Gastroesophageal sphincter (tissue), 4 donors: ENCODE measurements at regions not wholly inside any gene's neighbourhood (a gene's known extent, or its start where the extent isn't known, plus 50 kb on each side); places are given as distances from the start of the nearest gene placed in this dataset.
"Not testable (repeated sequence)": the region's sequence is repeated elsewhere in the genome, so short reads cannot be mapped to it uniquely, and the experiment has no call there.

Experiments
- ATAC-seq: fragments of 150-250 bp; one replicate; pipeline ENCODE4 v1.9.1; 2016; ENCODE audit warnings: mild to moderate bottlenecking, moderate library complexity
- H3K27ac ChIP-seq, 4 donors: fragments of 200-600 bp; sonication (generic) in 3 of 4; 1 replicate in 3 of 4; 2 replicates in 1 of 4; pipeline ENCODE4 v1.5.1; 2016 to 2019
- H3K27me3 ChIP-seq: fragments of 200-600 bp; sonication (generic); one replicate; pipeline ENCODE4 v1.5.1; 2019
- H3K36me3 ChIP-seq, 2 donors: fragments of 200-600 bp; sonication (generic); one replicate each; pipeline ENCODE4 v1.5.1; 2019; ENCODE audit warnings: control low read depth in 1 of 2
- H3K4me1 ChIP-seq, 3 donors: fragments of 200-600 bp; sonication (generic); 1 replicate in 2 of 3; 2 replicates in 1 of 3; pipeline ENCODE4 v1.5.1; 2016 to 2019; ENCODE audit warnings: control low read depth in 2 of 3
- H3K4me3 ChIP-seq, 2 donors: fragments of 200-600 bp; sonication (generic); one replicate each; pipeline ENCODE4 v1.5.1; 2019; ENCODE audit warnings: mild to moderate bottlenecking in 1 of 2, moderate library complexity in 1 of 2
- H3K9me3 ChIP-seq, 3 donors: fragments of 200-600 bp; sonication (generic); one replicate each; pipeline ENCODE4 v1.5.1; 2017 to 2019; ENCODE audit warnings: control low read depth in 2 of 3
- CTCF ChIP-seq, 4 experiments: fragments of 200-600 bp in 2 of 4; fragments of 450-650 bp in 2 of 4; sonication (generic) in 1 of 4; IDR thresholded peaks; one replicate each; pipeline ENCODE4 v1.5.1; 2017 to 2019; ENCODE audit warnings: antibody characterized with exemption in 4 of 4, mild to moderate bottlenecking in 2 of 4, moderate library complexity in 2 of 4
- EP300 ChIP-seq: sonication (generic); formaldehyde crosslinking; IDR thresholded peaks from one replicate; pipeline ENCODE4 v1.6.1; 2017; ENCODE audit warnings: antibody characterized with exemption, mild to moderate bottlenecking
- POLR2A ChIP-seq, 2 donors: fragments of 450-650 bp; IDR thresholded peaks; one replicate each; pipeline ENCODE4 v1.6.1; 2017; ENCODE audit warnings: antibody characterized with exemption in 2 of 2, mild to moderate bottlenecking in 2 of 2, moderate library complexity in 1 of 2
- POLR2AphosphoS5 ChIP-seq: sonication (generic); formaldehyde crosslinking; IDR thresholded peaks from one replicate; pipeline ENCODE4 v1.6.1; 2017; ENCODE audit warnings: antibody characterized with exemption
- WGBS, 2 donors: methylation state at CpG; one replicate each; pipeline ENCODE4 v1.1.5; 2018; ENCODE audit warnings: low coverage in 1 of 2; 5-methylcytosine and 5-hydroxymethylcytosine counted together

- H3K4me1 ChIP-seq = peaks cover 0 to 4% (median 0%) of the 10 kb centered on the region in 3 donors
- H3K27me3 ChIP-seq = no peaks in the 10 kb centered on the region
- WGBS, 2 donors = 91 to 100% methylated on average over 2 of the region's 2 CpGs
- H3K36me3 ChIP-seq = no peaks in the 10 kb centered on the region
- H3K4me3 ChIP-seq = no peak overlapping the region
- TF ChIP-seq EP300 (no peak), POLR2A (IDR thresholded peaks at IDR 0.05) (no peak), POLR2AphosphoS5 (no peak), CTCF (IDR thresholded peaks at IDR 0.05) (no peak)
- no peak overlapping the region for H3K27ac ChIP-seq
- H3K9me3 ChIP-seq = no peaks in the 10 kb centered on the region
- no peak for ATAC-seq
Measured at GRCh38 chr3:20832963-20833362, 647.0 kb upstream of the SGO1 start.

GRCh38 chr3:20822251-20822650 is 636.2 kb upstream of the SGO1 start:
- Histone ChIP-seq H3K27ac (no peak overlapping the region), H3K27me3 (no peaks in the 10 kb centered on the region), H3K9me3 (peaks cover 0 to 13% (median 0%) of the 10 kb centered on the region in 3 donors), H3K36me3 (no peaks in the 10 kb centered on the region), H3K4me3 (no peak overlapping the region), H3K4me1 (no peaks in the 10 kb centered on the region)
- TF ChIP-seq POLR2AphosphoS5 = no peak
- no peak for TF ChIP-seq CTCF (IDR thresholded peaks at IDR 0.05)
- TF ChIP-seq POLR2A (IDR thresholded peaks at IDR 0.05) = no peak
- no peak for TF ChIP-seq EP300
- no peak for ATAC-seq

GRCh38 chr3:20820872-20821271 is 634.9 kb upstream of the SGO1 start:
- not testable (repeated sequence) for H3K4me1 ChIP-seq, H3K4me3 ChIP-seq, H3K36me3 ChIP-seq, ATAC-seq, H3K27ac ChIP-seq, H3K27me3 ChIP-seq
- peaks cover 0 to 13% (median 0%) of the 10 kb centered on the region in 3 donors for H3K9me3 ChIP-seq
- WGBS, 2 donors = 80 to 100% methylated on average over 1 to 2 of the region's 9 CpGs

GRCh38 chr3:20811631-20812030 is 625.6 kb upstream of the SGO1 start:
- Histone ChIP-seq H3K4me3 (no peak overlapping the region), H3K9me3 (no peaks in the 10 kb centered on the region), H3K27ac (no peak overlapping the region), H3K4me1 (no peaks in the 10 kb centered on the region), H3K36me3 (no peaks in the 10 kb centered on the region), H3K27me3 (no peaks in the 10 kb centered on the region)
- ATAC-seq = no peak
- 67 to 68% methylated on average over 1 to 2 of the region's 2 CpGs for WGBS, 2 donors
- no peak for TF ChIP-seq EP300
- no peak for TF ChIP-seq POLR2AphosphoS5
- TF ChIP-seq CTCF (IDR thresholded peaks at IDR 0.05) = no peak
- no peak for TF ChIP-seq POLR2A (IDR thresholded peaks at IDR 0.05)

GRCh38 chr3:20811006-20811405 is 625.0 kb upstream of the SGO1 start:
- TF ChIP-seq POLR2A (IDR thresholded peaks at IDR 0.05) (no peak), CTCF (IDR thresholded peaks at IDR 0.05) (no peak), POLR2AphosphoS5 (no peak), EP300 (no peak)
- H3K27me3 ChIP-seq = no peaks in the 10 kb centered on the region
- ATAC-seq = no peak
- H3K27ac ChIP-seq = no peak overlapping the region
- no peaks in the 10 kb centered on the region for H3K4me1 ChIP-seq
- 78 to 85% methylated on average over 2 of the region's 2 CpGs for WGBS, 2 donors
- no peaks in the 10 kb centered on the region for H3K36me3 ChIP-seq
- no peak overlapping the region for H3K4me3 ChIP-seq
- H3K9me3 ChIP-seq = no peaks in the 10 kb centered on the region

- TF ChIP-seq EP300 = no peak
- Histone ChIP-seq H3K4me3 (no peak overlapping the region), H3K27me3 (no peaks in the 10 kb centered on the region), H3K9me3 (no peaks in the 10 kb centered on the region), H3K27ac (no peak overlapping the region), H3K4me1 (no peaks in the 10 kb centered on the region), H3K36me3 (no peaks in the 10 kb centered on the region)
- ATAC-seq = no peak
Measured at GRCh38 chr3:20810555-20810954, 624.5 kb upstream of the SGO1 start.
